ENCODE measurements at regions not wholly inside any gene's neighbourhood (a gene's known extent, or its start where the extent isn't known, plus 50 kb on each side); places are given as distances from the start of the nearest gene placed in this dataset.

GRCh38 chr2:4279431-4279830 is 576.1 kb downstream of the DCDC2C start:
- TF ChIP-seq CTCF (IDR thresholded peaks at IDR 0.05) (no peak), POLR2A (IDR thresholded peaks at IDR 0.05) (no peak)

Data from thyroid gland (tissue), 4 donors.